ENCODE measurements at regions not wholly inside any gene's neighbourhood (a gene's known extent, or its start where the extent isn't known, plus 50 kb on each side); places are given as distances from the start of the nearest gene placed in this dataset.

DNA sequence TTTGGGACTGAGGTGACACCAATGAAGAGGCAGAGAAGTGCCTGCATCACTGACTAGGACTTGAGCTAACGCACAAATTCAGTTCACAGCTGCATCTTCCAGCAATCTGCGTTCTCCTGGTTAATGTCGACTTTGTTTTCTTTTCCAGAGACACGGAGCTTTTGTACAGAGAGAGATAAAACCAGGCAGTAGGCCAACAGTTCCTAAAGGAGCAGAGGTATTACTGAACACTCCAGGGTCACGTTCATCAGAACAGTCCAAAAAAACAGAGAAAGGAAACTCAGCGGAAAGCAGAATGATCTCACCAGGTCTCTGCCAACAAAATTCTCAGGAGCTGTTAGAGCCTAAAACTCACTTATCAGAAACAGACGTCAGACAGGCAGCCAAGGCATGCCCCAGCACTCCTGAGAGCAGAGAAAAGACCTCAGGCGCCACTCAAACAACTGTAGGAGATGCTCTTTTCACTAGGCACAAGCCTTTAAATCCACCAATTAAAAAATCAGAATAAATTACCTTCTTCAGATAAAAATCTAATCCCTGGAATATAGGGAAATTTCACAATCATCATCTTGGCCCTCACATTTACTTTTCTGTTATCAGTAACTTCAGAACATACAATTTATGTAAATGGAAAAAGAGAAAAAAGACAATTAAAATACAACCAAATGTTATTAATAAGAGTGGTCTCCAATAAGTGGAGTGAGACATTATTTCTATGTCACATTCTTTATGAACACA, 95.9 kb upstream of the SPTBN1 start:
- DNase-seq = peak in 1 of 14 donors; percentile 38

DNA sequence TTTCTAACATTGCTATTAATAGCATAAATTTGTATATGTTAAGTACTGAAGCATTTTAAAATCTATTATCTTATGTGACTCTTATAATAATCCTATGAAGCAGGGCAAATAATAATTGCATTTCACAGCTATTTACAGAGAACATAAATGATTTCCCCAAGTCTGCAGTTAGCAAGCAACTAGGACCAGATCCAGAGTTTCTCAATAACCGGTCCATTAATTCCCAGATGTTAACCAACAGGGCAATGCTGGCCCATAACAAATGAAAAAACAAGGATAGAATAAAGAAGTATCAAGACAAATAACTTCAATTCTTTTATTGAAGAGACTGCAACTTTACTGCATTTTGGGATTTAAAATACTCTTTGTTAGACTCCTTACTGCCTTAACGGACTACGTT, 91.7 kb upstream of the SPTBN1 start:
- no peak for DNase-seq

DNA sequence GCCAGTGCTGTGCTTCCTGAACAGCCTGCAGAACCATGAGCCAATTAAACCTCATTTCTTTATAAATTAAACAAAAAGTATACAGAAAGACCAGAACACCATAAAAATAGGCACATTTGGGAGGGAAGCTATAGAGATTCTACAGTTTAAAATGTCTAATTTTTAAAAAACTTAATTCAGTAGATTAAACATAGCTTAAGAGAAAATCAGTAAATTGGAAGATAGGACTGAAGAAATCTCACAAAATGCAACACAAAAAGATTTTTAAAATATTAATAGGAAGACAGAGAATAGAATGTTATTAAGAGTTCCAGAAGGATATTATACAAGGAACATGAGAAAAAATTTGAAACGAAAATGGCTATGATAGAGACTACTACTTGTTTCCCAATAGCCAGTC, 90.5 kb upstream of the SPTBN1 start:
- DNase-seq = no peak

DNA sequence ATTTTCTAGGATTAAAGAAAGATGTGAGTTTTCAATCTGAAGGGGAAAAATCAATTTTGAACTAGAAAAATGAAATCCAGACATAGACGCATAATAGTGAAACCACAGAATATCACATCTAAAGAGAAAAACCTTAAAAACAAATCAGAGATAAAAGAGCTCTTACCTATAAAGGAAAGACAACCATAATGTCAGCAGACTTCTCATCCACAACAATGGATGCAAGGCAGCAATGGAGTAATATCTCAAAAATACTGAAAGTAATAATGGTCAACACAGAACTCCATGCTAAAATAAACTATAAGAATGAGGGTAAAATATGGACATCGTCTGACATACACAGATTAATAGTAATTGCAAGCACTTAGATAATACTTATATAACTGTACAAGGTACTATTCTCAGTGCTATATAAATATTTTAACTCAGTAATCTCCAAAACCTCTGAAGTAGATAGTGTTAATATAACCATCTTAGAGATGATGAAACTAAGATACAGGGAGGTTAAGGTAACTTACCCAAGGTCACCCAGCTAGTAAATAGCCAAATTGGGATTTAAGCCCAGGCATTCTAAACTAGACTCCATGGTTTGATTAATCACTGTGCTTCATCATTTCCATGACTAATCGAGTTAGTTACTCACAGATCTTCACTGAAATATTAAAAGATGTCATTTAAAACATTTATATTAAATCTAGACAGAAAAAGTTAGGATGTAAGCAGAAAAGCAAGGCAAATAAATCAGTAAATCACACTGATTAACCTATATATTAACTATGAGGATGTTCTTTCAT, 89.4 kb upstream of the SPTBN1 start:
- DNase-seq = no peak

DNA sequence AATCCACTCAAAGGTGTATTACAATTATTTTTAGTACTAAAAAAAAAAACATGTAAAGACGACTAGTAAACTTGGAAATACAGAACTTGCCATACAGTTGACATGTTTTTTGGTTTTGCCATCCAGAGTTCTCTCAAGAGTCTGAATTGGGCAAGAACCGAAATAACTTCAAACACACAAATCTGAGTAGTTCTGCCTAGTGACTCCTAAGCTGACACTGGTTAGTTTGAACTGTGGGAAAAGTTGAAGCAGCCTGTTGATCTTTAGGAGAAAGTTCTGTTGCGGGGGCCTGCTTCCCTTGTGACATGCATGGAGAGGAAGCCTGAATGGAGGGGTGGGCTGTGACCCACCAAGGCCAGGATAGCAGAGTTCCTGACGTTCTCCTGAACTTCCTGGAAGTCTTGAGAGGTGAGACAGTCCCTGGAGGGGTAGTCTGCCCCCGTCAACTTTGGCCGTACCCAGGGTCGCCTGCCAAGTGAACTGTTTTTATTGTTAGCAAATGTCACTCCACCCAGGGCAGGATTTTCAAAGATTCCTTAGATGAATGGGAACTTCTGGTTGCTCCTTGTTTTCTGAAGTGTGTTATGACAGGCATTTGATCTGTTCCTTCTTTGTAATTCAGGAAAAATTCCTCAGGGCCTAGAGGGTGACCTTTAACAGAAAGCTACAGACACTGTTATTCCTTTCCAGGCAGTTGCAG, 85.6 kb upstream of the SPTBN1 start:
- DNase-seq = no peak

DNA sequence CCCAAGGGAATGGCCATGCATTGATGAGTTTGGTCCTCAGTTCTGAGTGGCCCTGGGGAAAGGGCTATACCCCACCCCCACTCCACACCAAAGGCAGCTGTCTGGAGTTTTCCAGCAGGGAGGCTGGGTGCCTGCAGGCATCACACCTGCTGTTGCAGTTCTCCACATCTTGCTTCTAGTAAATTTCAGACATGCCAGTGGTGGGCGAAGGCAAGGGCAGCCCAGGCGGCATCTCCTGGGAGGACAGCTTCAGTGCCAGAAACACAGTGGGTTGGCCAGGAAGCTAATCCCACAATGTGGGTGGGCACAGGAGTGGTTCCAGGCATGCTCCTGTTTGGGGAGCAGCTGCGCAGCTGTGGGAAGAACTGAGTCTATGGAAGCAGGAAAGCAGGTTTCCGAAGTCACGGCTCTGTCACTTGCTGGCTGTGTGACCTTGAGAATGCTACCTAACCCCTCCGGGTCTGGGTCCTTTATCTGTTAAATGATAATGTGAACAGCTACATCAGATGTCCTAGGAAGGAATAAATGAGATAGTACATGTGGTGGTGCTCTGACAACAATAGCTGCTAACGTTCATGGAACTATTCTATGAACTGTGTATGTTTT, 84.6 kb upstream of the SPTBN1 start:
- DNase-seq = no peak

DNA sequence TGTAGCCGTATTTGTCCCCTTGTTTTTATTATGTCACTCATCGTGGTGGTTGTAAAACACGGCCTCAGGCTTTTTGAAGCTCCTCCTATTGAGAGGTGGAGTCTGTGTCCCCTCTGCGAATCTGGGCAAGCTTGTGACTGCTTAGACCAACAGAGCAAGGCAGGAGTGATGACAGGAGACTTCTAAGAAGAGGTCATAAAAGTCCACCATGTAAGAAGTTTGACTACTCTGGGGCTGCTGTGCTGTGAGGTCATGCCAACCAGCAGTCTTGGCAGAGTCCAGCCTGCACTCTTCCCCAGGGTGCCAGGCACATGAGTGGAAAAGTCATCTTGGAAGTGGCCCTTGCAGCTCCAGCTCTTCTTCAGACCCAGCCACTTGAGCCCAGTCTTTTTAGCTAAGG, 83.8 kb upstream of the SPTBN1 start:
- DNase-seq = no peak

DNA sequence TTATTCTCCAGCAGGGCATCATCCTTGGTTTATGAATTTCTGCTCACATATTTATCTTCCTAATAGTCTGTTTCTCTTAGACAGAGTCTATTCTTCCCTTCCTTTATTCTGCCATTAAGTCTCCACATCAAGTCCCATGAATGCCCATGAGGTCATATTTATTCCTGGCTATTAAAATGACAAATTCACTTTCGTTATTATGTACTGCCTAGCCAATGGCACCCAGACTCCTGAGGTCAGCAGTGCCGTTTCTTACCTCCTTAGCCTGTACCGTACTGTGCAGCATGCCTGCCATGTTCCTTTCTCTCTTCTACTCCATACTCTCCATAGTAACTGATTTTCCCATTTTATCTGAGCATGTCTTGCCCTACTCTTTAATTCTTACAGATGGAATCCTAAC, 82.3 kb upstream of the SPTBN1 start:
- DNase-seq = no peak

DNA sequence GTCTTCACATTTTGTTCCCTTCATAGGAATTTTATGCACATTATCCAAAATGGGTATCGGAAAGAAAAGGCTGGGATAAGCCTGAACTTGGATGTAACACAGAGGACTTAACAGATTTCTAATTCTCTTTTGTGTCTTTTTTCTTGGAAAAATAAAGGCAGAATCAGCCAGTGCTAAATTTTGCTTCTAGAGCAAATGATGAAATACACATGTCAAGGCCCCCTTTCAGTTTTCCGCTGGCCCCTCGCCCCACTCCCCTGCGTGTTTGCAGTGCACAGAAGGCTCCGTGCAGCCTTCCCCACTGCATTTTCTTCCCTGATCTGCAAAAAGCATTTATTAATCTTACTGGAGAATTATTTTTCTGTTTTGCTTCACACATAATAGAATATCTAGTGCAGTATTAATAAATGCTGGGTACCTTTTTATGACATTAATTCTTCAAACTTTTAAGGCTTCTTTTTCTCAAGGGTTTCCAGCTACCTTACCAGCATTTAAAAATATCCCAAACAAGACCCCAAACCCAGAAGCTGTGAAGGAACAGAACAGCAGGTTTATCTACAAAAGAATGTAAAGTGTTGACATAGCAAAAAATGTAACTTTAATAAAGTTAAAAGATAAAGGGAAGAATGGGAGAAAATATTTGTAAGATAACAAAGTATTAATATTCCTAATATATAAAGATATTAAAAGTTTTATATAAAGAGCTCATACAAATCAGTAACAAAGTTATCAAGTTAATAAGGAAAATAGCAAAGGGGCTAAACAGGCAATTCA, 81.3 kb upstream of the SPTBN1 start:
- no peak for DNase-seq

DNA sequence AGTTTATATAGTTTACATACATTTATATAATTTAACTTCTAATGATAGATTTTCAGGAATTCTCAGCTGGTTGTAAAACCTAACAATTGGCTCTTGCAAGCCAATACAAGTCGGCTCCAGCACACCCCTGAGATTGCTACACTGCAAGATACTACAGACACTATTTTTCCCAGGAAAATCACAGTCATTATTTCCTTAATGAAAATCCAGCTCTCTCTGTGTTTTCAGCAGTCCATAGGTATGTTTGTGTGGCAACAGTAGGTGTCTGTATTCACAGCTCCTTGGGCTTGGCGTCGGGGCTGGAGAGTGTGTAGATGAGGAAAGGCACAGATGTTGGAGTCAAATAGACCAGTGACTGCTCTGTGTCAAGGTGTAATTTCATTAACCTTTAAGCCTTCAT, 78.7 kb upstream of the SPTBN1 start:
- DNase-seq = no peak

DNA sequence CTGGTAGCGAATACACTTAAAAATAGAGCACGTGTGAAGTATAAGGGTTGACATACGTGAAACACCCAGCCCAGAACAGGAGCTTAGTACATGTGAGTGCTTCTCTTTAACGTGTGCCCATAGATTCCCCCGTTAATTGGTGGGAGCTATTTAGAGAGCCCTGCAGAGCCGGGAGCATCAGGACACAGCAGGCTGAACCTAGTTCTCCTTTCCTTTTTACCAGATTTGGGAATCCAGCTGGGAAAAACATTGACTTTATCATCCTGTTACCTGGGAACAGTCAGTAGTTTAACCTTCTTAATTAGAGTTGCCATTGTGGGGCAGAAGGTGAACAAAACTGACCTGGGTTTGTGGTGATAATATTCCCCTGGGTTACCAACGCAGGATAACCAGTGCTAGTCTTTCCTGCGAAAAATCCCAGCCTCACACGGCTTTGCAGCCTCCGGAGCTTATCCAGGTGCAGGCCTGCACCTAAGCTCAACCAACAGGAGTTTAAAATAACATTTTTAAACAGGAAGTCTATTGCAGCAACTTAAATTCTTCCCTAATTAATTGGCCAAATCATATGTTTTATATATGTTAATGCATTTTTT, 78.1 kb upstream of the SPTBN1 start:
- no peak for DNase-seq

DNA sequence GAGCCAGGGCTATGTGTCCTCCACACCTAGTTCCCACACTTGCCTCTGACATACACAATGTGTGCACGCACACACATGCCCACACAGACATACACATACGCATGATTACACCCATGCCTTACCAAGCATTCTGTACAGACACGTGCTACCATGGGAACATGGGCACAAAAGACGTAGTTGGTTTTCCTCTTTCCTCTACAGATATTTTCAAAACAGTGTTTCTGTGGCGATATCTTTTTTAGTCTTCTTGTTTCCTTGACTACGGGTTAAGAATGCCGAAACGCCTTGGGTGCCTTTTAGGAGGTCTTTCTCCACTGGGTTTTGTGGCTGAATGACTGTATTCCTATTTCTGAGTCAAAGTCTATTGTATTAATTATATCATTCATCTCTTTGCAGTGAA, 75.5 kb upstream of the SPTBN1 start:
- no peak for DNase-seq

DNA sequence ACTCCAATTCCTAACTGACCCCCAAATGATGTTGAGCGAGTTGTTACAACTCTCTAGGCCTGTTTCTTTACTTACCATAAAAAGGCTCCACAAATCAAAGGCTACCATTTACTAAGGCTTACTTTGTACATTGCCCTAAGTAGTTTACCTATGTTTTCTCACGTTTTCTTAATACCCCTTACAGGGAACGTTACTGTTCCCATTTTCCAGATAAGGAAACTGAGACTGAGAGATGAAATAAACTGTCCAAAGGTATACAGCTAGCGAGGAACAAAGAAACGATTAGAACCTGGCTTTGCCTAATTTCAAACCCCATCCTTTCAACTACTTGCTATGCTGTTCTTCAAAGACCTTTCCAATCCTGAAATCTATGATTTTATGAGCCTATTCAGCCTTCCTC, 74.8 kb upstream of the SPTBN1 start:
- no peak for DNase-seq

DNA sequence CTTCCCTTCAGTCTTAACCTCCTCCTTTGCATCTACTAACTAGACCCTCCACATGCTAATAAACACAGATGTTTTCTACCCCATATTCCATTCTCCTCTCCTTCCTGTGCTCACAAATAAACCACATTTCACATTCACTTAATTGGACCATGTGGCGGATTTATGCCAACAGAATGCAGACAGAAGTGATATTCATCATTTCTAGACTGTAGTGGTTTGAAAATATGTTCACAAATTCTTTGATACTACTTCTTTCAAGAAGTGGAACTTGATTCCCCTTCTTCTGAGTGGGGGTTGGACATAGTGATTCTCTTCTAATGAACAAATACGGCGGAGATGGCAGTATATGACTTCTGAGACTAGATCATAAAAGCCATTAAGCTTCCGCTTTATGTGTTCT, 73.5 kb upstream of the SPTBN1 start:
- DNase-seq = no peak

DNA sequence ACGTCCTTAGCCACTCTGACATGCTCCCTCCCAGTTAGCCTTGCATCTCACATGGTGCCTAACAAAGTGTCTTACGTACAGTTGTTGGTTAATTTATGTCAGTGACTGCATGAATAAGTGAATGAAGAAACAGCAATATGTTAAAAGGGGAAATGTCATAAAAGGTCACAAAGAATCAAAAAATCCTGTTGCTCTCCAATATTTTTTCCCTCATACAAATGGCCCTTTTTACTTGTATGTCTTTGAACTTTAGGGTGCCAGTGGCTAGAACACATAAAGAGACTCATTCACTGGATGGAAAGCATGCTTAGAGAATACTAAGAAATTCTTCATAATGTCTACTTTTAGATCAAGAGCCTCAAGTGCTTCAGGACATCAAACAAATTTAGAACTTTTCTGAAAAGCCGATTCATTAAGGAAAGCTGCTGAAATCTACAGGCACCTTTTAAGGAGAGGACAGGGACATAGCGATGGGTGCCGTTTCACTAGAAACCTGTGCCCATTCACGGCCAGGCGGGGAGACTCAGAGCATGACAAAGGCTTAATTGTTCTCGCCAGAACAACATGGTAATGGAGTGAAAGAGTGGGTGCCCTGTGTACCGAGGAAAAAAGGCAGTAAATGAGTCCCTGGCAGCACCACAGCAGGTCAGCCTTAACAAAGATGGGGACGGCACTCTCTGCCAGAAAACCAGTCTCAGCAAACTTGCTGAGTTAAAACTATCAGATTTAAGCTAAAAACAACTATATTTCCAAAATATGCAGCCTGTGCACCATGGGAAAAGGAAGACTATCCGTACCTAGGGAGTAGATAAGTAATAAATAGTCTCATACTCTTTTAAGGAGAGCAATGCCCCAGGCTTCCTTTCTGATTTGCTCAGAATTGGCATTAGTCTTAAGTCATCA, 71.6 kb upstream of the SPTBN1 start:
- peak in 12 of 14 donors; percentile 24 to 82 (median 57) for DNase-seq

DNA sequence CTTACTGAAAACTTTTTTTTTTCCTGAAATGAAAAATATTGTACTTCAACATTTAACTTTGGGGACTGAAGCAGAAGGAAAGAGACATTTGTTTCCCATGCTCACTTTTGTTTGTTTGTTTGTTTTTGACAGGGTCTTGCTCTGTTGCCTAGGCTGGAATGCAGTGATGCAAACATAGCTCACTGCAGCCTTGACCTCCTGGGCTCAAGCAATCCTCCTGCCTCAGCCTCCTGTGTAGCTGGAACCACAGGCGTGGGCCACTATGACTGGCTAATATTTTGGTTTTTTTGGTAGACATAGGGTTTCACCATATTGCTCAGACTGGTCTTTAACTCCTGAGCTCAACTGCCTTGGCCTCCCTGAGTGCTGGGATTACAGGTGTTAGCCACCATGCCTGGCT, 70.9 kb upstream of the SPTBN1 start:
- no peak for DNase-seq

DNA sequence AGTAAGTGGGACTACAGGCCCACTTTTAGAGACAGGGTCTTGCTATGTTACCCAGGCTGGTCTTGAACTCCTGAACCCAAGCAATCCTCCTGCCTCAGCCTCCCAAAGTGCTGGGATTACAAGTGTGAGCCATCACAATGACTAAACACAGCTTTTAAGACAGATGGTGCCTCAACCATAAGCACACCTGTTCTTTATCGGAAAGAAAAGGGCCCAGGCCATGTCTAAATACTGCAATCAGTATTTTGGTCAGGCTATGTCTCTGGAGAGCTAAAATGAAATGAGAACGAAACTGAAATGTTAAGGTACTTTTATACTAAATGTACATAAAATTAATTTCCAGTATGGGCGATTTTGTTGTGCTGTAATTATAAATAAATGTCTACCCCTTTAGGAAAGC, 69.5 kb upstream of the SPTBN1 start:
- no peak for DNase-seq

DNA sequence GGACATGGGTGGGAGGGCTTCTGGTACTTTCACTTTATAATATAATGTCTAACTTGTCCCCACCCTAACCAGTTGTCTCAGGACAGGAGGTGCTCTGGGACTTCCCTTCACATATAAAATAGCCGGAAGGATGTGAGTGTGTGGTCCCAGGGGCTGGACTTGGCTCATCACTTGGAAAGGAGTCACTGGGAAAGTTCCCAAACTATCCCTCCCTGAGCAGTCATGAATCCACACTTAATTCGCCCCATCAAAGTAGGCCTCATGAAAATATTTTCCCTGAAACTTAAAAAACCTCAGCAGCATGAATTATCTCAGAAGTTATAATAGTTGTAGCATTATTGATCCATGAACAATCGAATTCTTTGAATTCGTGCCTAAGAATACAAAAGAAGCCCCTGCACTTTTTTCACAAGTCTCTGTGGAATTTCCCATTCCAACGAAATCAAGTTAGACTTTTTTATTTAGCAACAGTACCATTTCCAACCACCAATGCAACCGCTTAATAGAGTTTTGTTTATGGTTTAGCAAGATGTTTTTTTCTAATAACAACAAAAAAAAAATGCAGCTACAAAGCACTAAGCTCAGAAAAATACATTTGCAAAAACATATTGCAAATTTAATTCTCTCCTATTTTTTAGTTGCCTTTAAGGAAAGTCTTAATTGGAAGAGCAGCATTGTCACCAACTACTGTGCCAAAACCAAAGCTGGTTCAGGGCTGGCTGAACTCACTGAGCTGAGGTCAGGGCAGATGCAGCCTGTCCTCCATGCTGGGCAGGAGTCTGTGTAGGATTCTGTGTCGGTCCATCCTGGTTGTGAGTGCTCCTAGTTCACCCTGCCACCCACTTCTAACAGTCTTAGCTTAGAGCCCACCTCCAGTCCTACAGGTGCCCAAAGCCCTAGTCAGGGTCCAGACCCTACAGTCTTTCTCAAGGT, 68.8 kb upstream of the SPTBN1 start:
- no peak for DNase-seq

DNA sequence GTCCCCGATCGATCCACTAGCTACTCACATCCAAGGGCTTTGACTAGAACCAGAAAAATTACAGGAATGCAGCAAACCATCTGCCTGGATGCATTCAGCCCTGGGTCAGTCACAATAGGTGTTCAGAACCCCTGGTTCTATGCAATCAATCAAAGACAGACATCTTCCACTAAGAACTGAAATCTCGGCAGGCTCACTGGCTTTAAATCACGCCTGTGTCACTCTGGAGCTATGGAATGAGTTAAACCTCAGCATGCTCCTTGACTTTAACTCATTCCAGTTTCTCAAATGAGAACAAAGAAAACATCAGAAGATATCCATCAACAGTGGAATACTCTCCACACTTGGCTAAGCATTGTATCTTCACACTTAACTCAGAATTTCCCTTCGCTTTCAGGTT, 68.1 kb upstream of the SPTBN1 start:
- no peak for DNase-seq
